GM23338 (cell line): ENCODE measurements at regions not wholly inside any gene's neighbourhood (a gene's known extent, or its start where the extent isn't known, plus 50 kb on each side); places are given as distances from the start of the nearest gene placed in this dataset.

Experiments
- ATAC-seq: fragments of 200-7000 bp; cut with Tn5 transposase; 3 replicates; pipeline ENCODE4 v1.9.1; 2020
- DNase-seq: peaks from one replicate; pipeline ENCODE4 v3.0.0-alpha.2; 2015; ENCODE audit warnings: low spot score
- H2AFZ ChIP-seq: fragments of 200-600 bp; sonication (generic); 2 replicates; pipeline ENCODE4 v1.8.0; 2016; ENCODE audit warnings: antibody characterized with exemption, mild to moderate bottlenecking, moderate library complexity
- H3F3A ChIP-seq: fragments of 200-600 bp; sonication (generic); replicated peaks from 2 replicates; pipeline ENCODE4 v1.8.0; 2017; ENCODE audit warnings: antibody characterized with exemption, mixed run types, low read depth
- H3K27ac ChIP-seq: fragments of 200-600 bp; sonication (generic); 2 replicates; pipeline ENCODE4 v1.6.1; 2016; ENCODE audit warnings: low read depth
- H3K27me3 ChIP-seq: fragments of 200-600 bp; sonication (generic); 2 replicates; pipeline ENCODE4 v1.8.0; 2016; ENCODE audit warnings: mild to moderate bottlenecking, mixed run types, moderate library complexity; ENCODE audit not compliant: insufficient read depth
- H3K36me3 ChIP-seq: fragments of 200-600 bp; sonication (generic); 2 replicates; pipeline ENCODE4 v1.8.0; 2016; ENCODE audit warnings: mild to moderate bottlenecking; ENCODE audit not compliant: insufficient read depth
- H3K4me1 ChIP-seq: fragments of 200-600 bp; sonication (generic); 2 replicates; pipeline ENCODE4 v1.8.0; 2016; ENCODE audit warnings: mild to moderate bottlenecking, moderate library complexity; ENCODE audit not compliant: insufficient read depth
- H3K4me2 ChIP-seq: fragments of 200-600 bp; sonication (generic); 2 replicates; pipeline ENCODE4 v1.7.1; 2017; ENCODE audit warnings: mixed run types
- H3K4me3 ChIP-seq: fragments of 200-600 bp; sonication (generic); 2 replicates; pipeline ENCODE4 v1.6.1; 2016; ENCODE audit warnings: mixed run types
- H3K79me2 ChIP-seq: fragments of 200-600 bp; sonication (generic); replicated peaks from 2 replicates; pipeline ENCODE4 v1.8.0; 2017; ENCODE audit warnings: mild to moderate bottlenecking; ENCODE audit not compliant: insufficient read depth
- H3K9me2 ChIP-seq: fragments of 200-600 bp; sonication (generic); 2 replicates; pipeline ENCODE4 v1.8.0; 2017; ENCODE audit not compliant: insufficient read depth
- H4K20me1 ChIP-seq: fragments of 200-600 bp; sonication (generic); replicated peaks from 2 replicates; pipeline ENCODE4 v1.8.0; 2017; ENCODE audit warnings: mild to moderate bottlenecking; ENCODE audit not compliant: insufficient read depth
- H3K27ac Mint-ChIP-seq: 2 replicates; pipeline ENCODE4 v1.8.0; 2020; ENCODE audit warnings: inconsistent platforms, mild to moderate bottlenecking, moderate library complexity, mixed read lengths
- H3K27me3 Mint-ChIP-seq: 3 replicates; pipeline ENCODE4 v1.8.0; 2022; ENCODE audit warnings: low read depth, mild to moderate bottlenecking, moderate library complexity, mixed read lengths, inconsistent platforms; ENCODE audit not compliant: insufficient read depth, poor library complexity
- H3K36me3 Mint-ChIP-seq: 3 replicates; pipeline ENCODE4 v1.8.0; 2021; ENCODE audit warnings: low read depth, mild to moderate bottlenecking, inconsistent platforms, moderate library complexity, mixed read lengths
- H3K4me1 Mint-ChIP-seq: 3 replicates; pipeline ENCODE4 v1.8.0; 2020; ENCODE audit warnings: mild to moderate bottlenecking, inconsistent platforms, mixed read lengths
- H3K4me3 Mint-ChIP-seq: 3 replicates; pipeline ENCODE4 v1.8.0; 2021; ENCODE audit warnings: moderate library complexity, mild to moderate bottlenecking, inconsistent platforms, mixed read lengths
- H3K9me3 Mint-ChIP-seq: 3 replicates; pipeline ENCODE4 v1.8.0; 2020; ENCODE audit warnings: moderate library complexity, mild to moderate bottlenecking, inconsistent platforms, mixed read lengths
- ETS1 ChIP-seq: IDR thresholded peaks from 2 replicates; pipeline ENCODE4 v1.6.1; 2016; ENCODE audit warnings: antibody characterized with exemption
- JUNB ChIP-seq: IDR thresholded peaks from one replicate; pipeline ENCODE4 v1.6.1; 2016; ENCODE audit warnings: antibody characterized with exemption; ENCODE audit not compliant: unreplicated experiment
- ZNF114 ChIP-seq: fragments of 250-450 bp; sonication (Bioruptor Pico); IDR thresholded peaks from 2 replicates; pipeline ENCODE4 v1.5.0; 2020; ENCODE audit warnings: mild to moderate bottlenecking, moderate library complexity
- ZNF331 ChIP-seq: fragments of 250-450 bp; sonication (Bioruptor Pico); IDR thresholded peaks from 2 replicates; pipeline ENCODE4 v1.5.0; 2020; ENCODE audit warnings: low read depth, mild to moderate bottlenecking, moderate library complexity
- TF ChIP-seq, protein P1 (sequence below): fragments of 250-450 bp; sonication (Bioruptor Pico); IDR thresholded peaks from 2 replicates; pipeline ENCODE4 v1.5.0; 2020; ENCODE audit warnings: mild to moderate bottlenecking, moderate library complexity

GRCh38 chr11:114820621-114821020 lies 142.3 kb downstream of the NXPE2 start:
- H3K27me3 Mint-ChIP-seq = peaks cover 10% of the 10 kb centered on the region
- Histone ChIP-seq H3K36me3 (no peaks in the 10 kb centered on the region), H3K79me2 (no peaks in the 10 kb centered on the region), H3K4me3 (no peak overlapping the region), H3K27ac (no peak overlapping the region), H3K4me1 (peaks cover 19% of the 10 kb centered on the region), H2AFZ (no peak overlapping the region), H3K9me2 (0 out of 2 replicates have a peak, but pooled peaks cover 6% of the 10 kb centered on the region), H3K27me3 (no peaks in the 10 kb centered on the region), H3F3A (no peaks in the 10 kb centered on the region), H4K20me1 (no peaks in the 10 kb centered on the region), H3K4me2 (no peak overlapping the region)
- H3K36me3 Mint-ChIP-seq = peaks cover 8% of the 10 kb centered on the region; the same call in 2 of the 3 replicates
- ATAC-seq = no peak
- DNase-seq = no peak
- no peak for TF ChIP-seq JUNB
- no peak for TF ChIP-seq ZNF114 (CRISPR knock-in tag)
- no peak for TF ChIP-seq ETS1
- TF ChIP-seq, protein P1, sequence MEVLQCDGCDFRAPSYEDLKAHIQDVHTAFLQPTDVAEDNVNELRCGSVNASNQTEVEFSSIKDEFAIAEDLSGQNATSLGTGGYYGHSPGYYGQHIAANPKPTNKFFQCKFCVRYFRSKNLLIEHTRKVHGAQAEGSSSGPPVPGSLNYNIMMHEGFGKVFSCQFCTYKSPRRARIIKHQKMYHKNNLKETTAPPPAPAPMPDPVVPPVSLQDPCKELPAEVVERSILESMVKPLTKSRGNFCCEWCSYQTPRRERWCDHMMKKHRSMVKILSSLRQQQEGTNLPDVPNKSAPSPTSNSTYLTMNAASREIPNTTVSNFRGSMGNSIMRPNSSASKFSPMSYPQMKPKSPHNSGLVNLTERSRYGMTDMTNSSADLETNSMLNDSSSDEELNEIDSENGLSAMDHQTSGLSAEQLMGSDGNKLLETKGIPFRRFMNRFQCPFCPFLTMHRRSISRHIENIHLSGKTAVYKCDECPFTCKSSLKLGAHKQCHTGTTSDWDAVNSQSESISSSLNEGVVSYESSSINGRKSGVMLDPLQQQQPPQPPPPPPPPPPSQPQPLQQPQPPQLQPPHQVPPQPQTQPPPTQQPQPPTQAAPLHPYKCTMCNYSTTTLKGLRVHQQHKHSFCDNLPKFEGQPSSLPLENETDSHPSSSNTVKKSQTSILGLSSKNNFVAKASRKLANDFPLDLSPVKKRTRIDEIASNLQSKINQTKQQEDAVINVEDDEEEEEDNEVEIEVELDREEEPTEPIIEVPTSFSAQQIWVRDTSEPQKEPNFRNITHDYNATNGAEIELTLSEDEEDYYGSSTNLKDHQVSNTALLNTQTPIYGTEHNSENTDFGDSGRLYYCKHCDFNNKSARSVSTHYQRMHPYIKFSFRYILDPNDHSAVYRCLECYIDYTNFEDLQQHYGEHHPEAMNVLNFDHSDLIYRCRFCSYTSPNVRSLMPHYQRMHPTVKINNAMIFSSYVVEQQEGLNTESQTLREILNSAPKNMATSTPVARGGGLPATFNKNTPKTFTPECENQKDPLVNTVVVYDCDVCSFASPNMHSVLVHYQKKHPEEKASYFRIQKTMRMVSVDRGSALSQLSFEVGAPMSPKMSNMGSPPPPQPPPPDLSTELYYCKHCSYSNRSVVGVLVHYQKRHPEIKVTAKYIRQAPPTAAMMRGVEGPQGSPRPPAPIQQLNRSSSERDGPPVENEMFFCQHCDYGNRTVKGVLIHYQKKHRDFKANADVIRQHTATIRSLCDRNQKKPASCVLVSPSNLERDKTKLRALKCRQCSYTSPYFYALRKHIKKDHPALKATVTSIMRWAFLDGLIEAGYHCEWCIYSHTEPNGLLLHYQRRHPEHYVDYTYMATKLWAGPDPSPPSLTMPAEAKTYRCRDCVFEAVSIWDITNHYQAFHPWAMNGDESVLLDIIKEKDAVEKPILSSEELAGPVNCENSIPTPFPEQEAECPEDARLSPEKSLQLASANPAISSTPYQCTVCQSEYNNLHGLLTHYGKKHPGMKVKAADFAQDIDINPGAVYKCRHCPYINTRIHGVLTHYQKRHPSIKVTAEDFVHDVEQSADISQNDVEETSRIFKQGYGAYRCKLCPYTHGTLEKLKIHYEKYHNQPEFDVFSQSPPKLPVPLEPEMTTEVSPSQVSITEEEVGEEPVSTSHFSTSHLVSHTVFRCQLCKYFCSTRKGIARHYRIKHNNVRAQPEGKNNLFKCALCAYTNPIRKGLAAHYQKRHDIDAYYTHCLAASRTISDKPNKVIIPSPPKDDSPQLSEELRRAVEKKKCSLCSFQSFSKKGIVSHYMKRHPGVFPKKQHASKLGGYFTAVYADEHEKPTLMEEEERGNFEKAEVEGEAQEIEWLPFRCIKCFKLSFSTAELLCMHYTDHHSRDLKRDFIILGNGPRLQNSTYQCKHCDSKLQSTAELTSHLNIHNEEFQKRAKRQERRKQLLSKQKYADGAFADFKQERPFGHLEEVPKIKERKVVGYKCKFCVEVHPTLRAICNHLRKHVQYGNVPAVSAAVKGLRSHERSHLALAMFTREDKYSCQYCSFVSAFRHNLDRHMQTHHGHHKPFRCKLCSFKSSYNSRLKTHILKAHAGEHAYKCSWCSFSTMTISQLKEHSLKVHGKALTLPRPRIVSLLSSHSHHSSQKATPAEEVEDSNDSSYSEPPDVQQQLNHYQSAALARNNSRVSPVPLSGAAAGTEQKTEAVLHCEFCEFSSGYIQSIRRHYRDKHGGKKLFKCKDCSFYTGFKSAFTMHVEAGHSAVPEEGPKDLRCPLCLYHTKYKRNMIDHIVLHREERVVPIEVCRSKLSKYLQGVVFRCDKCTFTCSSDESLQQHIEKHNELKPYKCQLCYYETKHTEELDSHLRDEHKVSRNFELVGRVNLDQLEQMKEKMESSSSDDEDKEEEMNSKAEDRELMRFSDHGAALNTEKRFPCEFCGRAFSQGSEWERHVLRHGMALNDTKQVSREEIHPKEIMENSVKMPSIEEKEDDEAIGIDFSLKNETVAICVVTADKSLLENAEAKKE (CRISPR knock-in tag) = no peak
- TF ChIP-seq ZNF331 (CRISPR knock-in tag) = no peak
- no peak overlapping the region for H3K27ac Mint-ChIP-seq
- H3K4me3 Mint-ChIP-seq = no peak overlapping the region
- peaks cover 13% of the 10 kb centered on the region for H3K4me1 Mint-ChIP-seq
- peaks cover 7% of the 10 kb centered on the region; the same call in 1 of the 3 replicates for H3K9me3 Mint-ChIP-seq
